ENCODE measurements at regions not wholly inside any gene's neighbourhood (a gene's known extent, or its start where the extent isn't known, plus 50 kb on each side); places are given as distances from the start of the nearest gene placed in this dataset.
A peak's percentile ranks its signal among the peaks of the same experiment; 100 is the strongest.

DNA sequence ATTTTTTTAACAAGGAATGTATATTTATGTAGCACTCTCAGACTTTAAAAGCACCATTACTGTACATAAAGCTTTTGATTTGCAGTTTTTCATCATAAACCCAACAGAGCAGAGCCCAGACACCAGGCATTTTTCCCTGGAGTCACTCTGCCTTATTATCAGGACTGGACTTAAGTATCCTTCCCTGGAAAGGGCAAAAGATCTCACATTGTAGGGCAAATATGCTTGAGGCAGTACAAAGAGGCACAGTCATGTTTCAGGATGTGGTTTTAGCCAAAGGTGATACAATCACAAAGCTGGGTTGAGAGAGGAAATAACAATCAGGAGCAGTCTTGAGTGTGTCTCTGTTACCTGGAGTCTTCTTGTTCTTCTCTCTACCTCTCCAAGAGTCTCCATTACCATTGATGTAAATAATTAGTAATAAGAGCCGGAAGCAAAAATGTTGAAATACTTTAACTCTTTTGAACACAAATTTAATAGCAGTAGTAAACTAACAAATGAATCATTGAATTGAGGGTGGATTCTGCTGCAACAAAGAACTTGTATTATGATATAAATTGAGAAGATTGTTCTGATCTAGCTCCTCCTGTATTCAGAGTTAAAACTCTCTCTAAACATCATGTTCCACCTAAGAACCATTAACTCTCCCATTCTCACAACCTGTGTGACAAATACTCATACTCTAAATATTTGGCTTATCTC, 160.5 kb downstream of the LTN1 start:
- DNase-seq: no peak
- H3K4me1 ChIP-seq: peaks cover 0 to 9% (median 0%) of the 10 kb centered on the region in 9 donors
- intact Hi-C loops (cut with DNase I): no loop called here
- no peaks in the 10 kb centered on the region for H3K9me3 ChIP-seq
- H3K36me3 ChIP-seq: no peaks in the 10 kb centered on the region
- H3K27me3 ChIP-seq: no peaks in the 10 kb centered on the region
- TF ChIP-seq, protein P1, sequence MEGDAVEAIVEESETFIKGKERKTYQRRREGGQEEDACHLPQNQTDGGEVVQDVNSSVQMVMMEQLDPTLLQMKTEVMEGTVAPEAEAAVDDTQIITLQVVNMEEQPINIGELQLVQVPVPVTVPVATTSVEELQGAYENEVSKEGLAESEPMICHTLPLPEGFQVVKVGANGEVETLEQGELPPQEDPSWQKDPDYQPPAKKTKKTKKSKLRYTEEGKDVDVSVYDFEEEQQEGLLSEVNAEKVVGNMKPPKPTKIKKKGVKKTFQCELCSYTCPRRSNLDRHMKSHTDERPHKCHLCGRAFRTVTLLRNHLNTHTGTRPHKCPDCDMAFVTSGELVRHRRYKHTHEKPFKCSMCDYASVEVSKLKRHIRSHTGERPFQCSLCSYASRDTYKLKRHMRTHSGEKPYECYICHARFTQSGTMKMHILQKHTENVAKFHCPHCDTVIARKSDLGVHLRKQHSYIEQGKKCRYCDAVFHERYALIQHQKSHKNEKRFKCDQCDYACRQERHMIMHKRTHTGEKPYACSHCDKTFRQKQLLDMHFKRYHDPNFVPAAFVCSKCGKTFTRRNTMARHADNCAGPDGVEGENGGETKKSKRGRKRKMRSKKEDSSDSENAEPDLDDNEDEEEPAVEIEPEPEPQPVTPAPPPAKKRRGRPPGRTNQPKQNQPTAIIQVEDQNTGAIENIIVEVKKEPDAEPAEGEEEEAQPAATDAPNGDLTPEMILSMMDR (IDR thresholded peaks at IDR 0.05): no peak
- no peak for ATAC-seq
- H3K27ac ChIP-seq: peak overlapping the region in 1 of 10 donors; percentile 49
- no peak overlapping the region for H3K4me3 ChIP-seq
- WGBS, 2 donors: 79 to 81% methylated on average over 1 of the region's 1 CpG

DNA sequence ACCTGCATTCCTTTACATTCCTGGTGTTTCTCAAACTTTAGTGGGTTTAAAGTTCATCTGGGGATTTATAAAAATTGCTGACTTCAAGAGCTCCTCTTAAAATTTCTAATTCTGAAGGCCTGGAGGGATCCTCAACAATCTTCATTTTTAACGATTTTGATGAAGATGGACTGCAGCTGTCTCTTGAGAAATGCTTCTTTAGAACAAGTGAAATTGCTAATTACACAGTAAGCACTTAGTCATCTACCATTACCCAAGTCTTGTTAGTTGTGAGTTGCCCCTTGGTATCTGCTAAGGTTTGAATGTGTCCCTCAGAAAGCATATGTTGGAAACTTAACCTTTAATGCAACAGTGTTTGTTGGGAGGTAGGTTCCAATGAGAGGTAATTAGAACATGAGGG, 163.7 kb downstream of the LTN1 start:
- H3K27me3 ChIP-seq: no peaks in the 10 kb centered on the region
- DNase-seq (no peak), ATAC-seq (no peak)
- H3K4me3 ChIP-seq: no peak overlapping the region
- H3K9me3 ChIP-seq: no peaks in the 10 kb centered on the region
- H3K27ac ChIP-seq: no peak overlapping the region
- TF ChIP-seq, protein P1 (IDR thresholded peaks at IDR 0.05): no peak
- no peaks in the 10 kb centered on the region for H3K36me3 ChIP-seq
- WGBS, 2 donors: 67 to 81% methylated on average over 1 of the region's 1 CpG
- peaks cover 0 to 9% (median 2%) of the 10 kb centered on the region in 9 donors for H3K4me1 ChIP-seq
- intact Hi-C loops (cut with DNase I): no loop called here

DNA sequence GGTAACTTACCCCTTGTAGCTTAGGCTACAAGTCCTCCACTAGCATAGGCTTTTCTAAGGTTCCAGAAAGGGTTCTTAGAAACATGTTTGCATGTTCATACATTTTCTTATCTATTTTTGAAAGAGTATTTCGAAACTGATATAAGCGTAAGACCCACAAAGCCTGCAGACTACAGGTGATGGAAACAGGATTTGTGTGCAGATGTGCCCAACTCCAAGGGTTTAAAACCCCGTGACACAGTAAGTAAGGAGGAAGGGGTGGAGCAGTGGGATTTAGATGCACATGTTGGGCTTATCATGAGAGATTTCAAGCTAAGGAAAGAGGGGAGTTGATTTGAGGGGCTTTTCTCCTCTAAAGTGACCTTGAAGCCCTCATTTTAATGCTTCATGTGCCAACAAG, 164.7 kb downstream of the LTN1 start:
- ATAC-seq (no peak), DNase-seq (no peak)
- TF ChIP-seq, protein P1 (IDR thresholded peaks at IDR 0.05): no peak
- WGBS, 2 donors: 83 to 88% methylated on average over 3 of the region's 3 CpGs
- H3K27ac ChIP-seq: no peak overlapping the region
- no peak overlapping the region for H3K4me3 ChIP-seq
- intact Hi-C loops (cut with DNase I): no loop called here
- H3K27me3 ChIP-seq: no peaks in the 10 kb centered on the region
- H3K4me1 ChIP-seq: peaks cover 0 to 13% (median 9%) of the 10 kb centered on the region in 9 donors
- H3K9me3 ChIP-seq: no peaks in the 10 kb centered on the region
- H3K36me3 ChIP-seq: no peaks in the 10 kb centered on the region

DNA sequence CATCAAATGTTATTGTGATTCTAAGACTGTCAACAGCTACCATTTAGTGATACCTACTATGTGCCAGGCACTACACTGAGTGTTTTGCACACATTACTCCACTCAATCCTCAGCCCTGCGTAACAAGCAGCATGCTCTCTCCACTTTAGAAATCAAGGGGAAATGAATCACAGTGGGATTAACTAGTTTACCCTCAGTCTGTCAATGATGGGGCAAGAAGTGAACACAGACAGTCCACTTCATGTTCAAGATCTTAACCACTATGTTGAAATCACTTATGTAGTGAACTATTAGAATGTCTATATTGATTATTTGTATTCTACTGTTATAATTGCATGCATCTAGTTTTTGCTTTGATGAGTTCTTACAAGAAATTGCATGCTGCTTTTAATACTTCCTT, 165.3 kb downstream of the LTN1 start:
- 90% methylated on average over 1 of the region's 1 CpG for WGBS, 2 donors
- H3K4me1 ChIP-seq: peaks cover 3 to 18% (median 14%) of the 10 kb centered on the region in 9 donors
- H3K4me3 ChIP-seq: no peak overlapping the region
- intact Hi-C loops (cut with DNase I): no loop called here
- no peaks in the 10 kb centered on the region for H3K36me3 ChIP-seq
- no peak overlapping the region for H3K27ac ChIP-seq
- ATAC-seq: no peak
- no peak for DNase-seq
- no peaks in the 10 kb centered on the region for H3K9me3 ChIP-seq
- H3K27me3 ChIP-seq: no peaks in the 10 kb centered on the region
- TF ChIP-seq, protein P1 (IDR thresholded peaks at IDR 0.05): no peak

All from heart right ventricle (tissue), 16 donors.